CD14-positive monocyte (primary cell): ENCODE measurements at regions not wholly inside any gene's neighbourhood (a gene's known extent, or its start where the extent isn't known, plus 50 kb on each side); places are given as distances from the start of the nearest gene placed in this dataset.

ENCODE experiments used
- DNase-seq, 3 donors: peaks; one replicate each; pipeline ENCODE4 v3.0.0-alpha.2; 2011 to 2022
- H2AFZ ChIP-seq: 2 replicates; pipeline ENCODE4 v1.6.0; 2012; ENCODE audit warnings: mild to moderate bottlenecking, low read depth, low read length, inconsistent platforms; ENCODE audit not compliant: insufficient read depth, poor library complexity, severe bottlenecking
- H3K27ac ChIP-seq, 2 donors: 1 replicate in 1 of 2; 2 replicates in 1 of 2; pipeline ENCODE4 v1.5.1; 2012 to 2013; ENCODE audit warnings: low read length in 2 of 2, control low read depth in 1 of 2, inconsistent platforms in 1 of 2, low read depth in 1 of 2, mild to moderate bottlenecking in 1 of 2
- H3K27me3 ChIP-seq, 2 donors: one replicate each; pipeline versions ENCODE4 v1.6.0 to v1.6.1; 2011 to 2013; ENCODE audit warnings: low read length in 2 of 2; ENCODE audit not compliant: control insufficient read depth in 2 of 2, insufficient read depth in 2 of 2
- H3K36me3 ChIP-seq, 2 donors: replicated peaks in 1 of 2; 1 replicate in 1 of 2; 2 replicates in 1 of 2; pipeline versions ENCODE4 v1.5.1 to v1.6.1; 2012 to 2013; ENCODE audit warnings: low read length in 2 of 2, control low read depth in 1 of 2, inconsistent platforms in 1 of 2, mild to moderate bottlenecking in 1 of 2; ENCODE audit not compliant: insufficient read depth in 2 of 2, control insufficient read depth in 1 of 2
- H3K4me1 ChIP-seq, 2 donors: 1 replicate in 1 of 2; 2 replicates in 1 of 2; pipeline versions ENCODE4 v1.5.1 to v1.6.1; 2012 to 2013; ENCODE audit warnings: low read length in 2 of 2, control low read depth in 1 of 2, inconsistent platforms in 1 of 2, mild to moderate bottlenecking in 1 of 2, moderate library complexity in 1 of 2; ENCODE audit not compliant: insufficient read depth in 2 of 2, control insufficient read depth in 1 of 2
- H3K4me2 ChIP-seq: replicated peaks from 2 replicates; pipeline ENCODE3; 2012; ENCODE audit warnings: low read length, moderate library complexity, mild to moderate bottlenecking; ENCODE audit not compliant: poor library complexity, severe bottlenecking; ENCODE audit errors: extremely low read depth
- H3K4me3 ChIP-seq, 3 experiments: fragments of 200-600 bp in 1 of 3; sonication (generic) in 1 of 3; replicated peaks in 1 of 3; 1 replicate in 2 of 3; 2 replicates in 1 of 3; pipeline ENCODE4 v1.5.1; 2011 to 2013; ENCODE audit warnings: low read length in 3 of 3, mild to moderate bottlenecking in 3 of 3, control low read depth in 2 of 3, low read depth in 2 of 3, inconsistent platforms in 1 of 3, moderate library complexity in 1 of 3
- H3K79me2 ChIP-seq: 2 replicates; pipeline ENCODE4 v1.6.0; 2012; ENCODE audit warnings: mild to moderate bottlenecking, control low read depth, inconsistent platforms, low read length, moderate library complexity; ENCODE audit not compliant: insufficient read depth
- H3K9ac ChIP-seq: 2 replicates; pipeline ENCODE4 v1.6.0; 2017; ENCODE audit warnings: low read length, mild to moderate bottlenecking; ENCODE audit not compliant: insufficient read depth, poor library complexity, severe bottlenecking
- H3K9me3 ChIP-seq, 2 donors: replicated peaks in 1 of 2; 1 replicate in 1 of 2; 2 replicates in 1 of 2; pipeline versions ENCODE4 v1.5.1 to v1.6.1; 2012 to 2013; ENCODE audit warnings: low read length in 2 of 2, control low read depth in 1 of 2; ENCODE audit not compliant: control insufficient read depth in 1 of 2, insufficient read depth in 1 of 2
- H4K20me1 ChIP-seq: 2 replicates; pipeline ENCODE4 v1.6.0; 2012; ENCODE audit warnings: mild to moderate bottlenecking, low read length, control low read depth, moderate library complexity; ENCODE audit not compliant: insufficient read depth
- H3K27ac Mint-ChIP-seq, 7 donors: one replicate each; pipeline ENCODE4 v1.8.0; 2020; ENCODE audit warnings: mild to moderate bottlenecking in 7 of 7, mixed read lengths in 7 of 7, moderate library complexity in 6 of 7, inconsistent platforms in 2 of 7
- H3K27me3 Mint-ChIP-seq, 3 donors: one replicate each; pipeline ENCODE4 v1.8.0; 2021 to 2022; ENCODE audit warnings: low read depth in 3 of 3, mild to moderate bottlenecking in 3 of 3, mixed read lengths in 3 of 3, moderate library complexity in 3 of 3, inconsistent platforms in 1 of 3
- H3K36me3 Mint-ChIP-seq, 2 donors: one replicate each; pipeline ENCODE4 v1.8.0; 2020; ENCODE audit warnings: mixed read lengths in 2 of 2, inconsistent platforms in 1 of 2, mild to moderate bottlenecking in 1 of 2
- H3K4me1 Mint-ChIP-seq: one replicate; pipeline ENCODE4 v1.8.0; 2020; ENCODE audit warnings: mild to moderate bottlenecking, mixed read lengths
- H3K4me3 Mint-ChIP-seq, 2 donors: one replicate each; pipeline ENCODE4 v1.8.0; 2020; ENCODE audit warnings: mild to moderate bottlenecking in 2 of 2, mixed read lengths in 2 of 2, moderate library complexity in 1 of 2
- H3K9me3 Mint-ChIP-seq, 7 donors: one replicate each; pipeline ENCODE4 v1.8.0; 2020 to 2022; ENCODE audit warnings: mixed read lengths in 7 of 7, mild to moderate bottlenecking in 6 of 7, moderate library complexity in 6 of 7, inconsistent platforms in 2 of 7
- CTCF ChIP-seq: fragments of 200-600 bp; IDR thresholded peaks from one replicate; pipeline ENCODE4 v1.8.0; 2022; ENCODE audit warnings: antibody characterized with exemption, mild to moderate bottlenecking
- WGBS: methylation state at CpG from one replicate; pipeline ENCODE4 v1.1.5; 2013; ENCODE audit warnings: missing lambda C conversion rate; ENCODE audit not compliant: insufficient coverage; 5-methylcytosine and 5-hydroxymethylcytosine counted together
- intact Hi-C, 2 donors: fragments of 100-400 bp; cut with micrococcal nuclease; formaldehyde crosslinking; loops; one replicate each; pipeline versions ENCODE4 v1.15.0 to v1.15.1; 2023

- H3K9ac ChIP-seq: no peak overlapping the region
- no peaks in the 10 kb centered on the region for H3K79me2 ChIP-seq
- no peak overlapping the region for H3K4me3 ChIP-seq
- DNase-seq: no peak
- no peaks in the 10 kb centered on the region for H4K20me1 ChIP-seq
- WGBS: 89% methylated on average over 6 of the region's 6 CpGs
- Mint-ChIP-seq H3K27me3 (peaks cover 0 to 2% (median 0%) of the 10 kb centered on the region in 3 donors), H3K4me3 (no peak overlapping the region), H3K4me1 (no peaks in the 10 kb centered on the region), H3K27ac (no peak overlapping the region), H3K36me3 (no peaks in the 10 kb centered on the region), H3K9me3 (peaks cover 0 to 13% (median 4%) of the 10 kb centered on the region in 7 donors)
- no peak overlapping the region for H2AFZ ChIP-seq
- no peak overlapping the region for H3K4me2 ChIP-seq
- H3K27me3 ChIP-seq: no peaks in the 10 kb centered on the region
- no peak for TF ChIP-seq CTCF
- intact Hi-C loops: no loop called here
- no peaks in the 10 kb centered on the region for H3K9me3 ChIP-seq
- no peaks in the 10 kb centered on the region for H3K36me3 ChIP-seq
- H3K4me1 ChIP-seq: no peaks in the 10 kb centered on the region
- no peak overlapping the region for H3K27ac ChIP-seq
Observed at GRCh38 chr6:103734016-103734415, 1125.7 kb downstream of the HACE1 start.

GRCh38 chr6:103729658-103730057 is 1130.1 kb downstream of the HACE1 start:
- no peaks in the 10 kb centered on the region for H4K20me1 ChIP-seq
- Mint-ChIP-seq H3K4me3 (no peak overlapping the region), H3K4me1 (no peaks in the 10 kb centered on the region), H3K9me3 (peaks cover 0 to 12% (median 4%) of the 10 kb centered on the region in 7 donors), H3K27me3 (peaks cover 0 to 2% (median 2%) of the 10 kb centered on the region in 3 donors), H3K27ac (no peak overlapping the region), H3K36me3 (no peaks in the 10 kb centered on the region)
- H3K4me2 ChIP-seq: no peak overlapping the region
- no peak for DNase-seq
- no peaks in the 10 kb centered on the region for H3K4me1 ChIP-seq
- no peaks in the 10 kb centered on the region for H3K79me2 ChIP-seq
- H3K36me3 ChIP-seq: no peaks in the 10 kb centered on the region
- H2AFZ ChIP-seq: no peak overlapping the region
- no peaks in the 10 kb centered on the region for H3K9me3 ChIP-seq
- WGBS: no CpG with 5 or more reads among the region's 2 CpGs
- H3K27me3 ChIP-seq: no peaks in the 10 kb centered on the region
- no peak overlapping the region for H3K4me3 ChIP-seq
- intact Hi-C loops: no loop called here
- no peak for TF ChIP-seq CTCF
- no peak overlapping the region for H3K9ac ChIP-seq
- no peak overlapping the region for H3K27ac ChIP-seq
